Brain microvascular endothelial cell (primary cell): ENCODE measurements at regions not wholly inside any gene's neighbourhood (a gene's known extent, or its start where the extent isn't known, plus 50 kb on each side); places are given as distances from the start of the nearest gene placed in this dataset.

Experiments used
- DNase-seq: peaks from one replicate; pipeline ENCODE4 v3.0.0-alpha.2; 2020
- H3K27ac ChIP-seq: fragments of 250-450 bp; sonication (Bioruptor Pico); 2 replicates; pipeline ENCODE4 v1.5.1; 2020; ENCODE audit warnings: mild to moderate bottlenecking, moderate library complexity
- H3K27me3 ChIP-seq: fragments of 250-450 bp; sonication (Bioruptor Pico); replicated peaks from 2 replicates; pipeline ENCODE4 v1.5.1; 2020; ENCODE audit warnings: mild to moderate bottlenecking
- H3K36me3 ChIP-seq: fragments of 250-450 bp; sonication (Bioruptor Pico); replicated peaks from 2 replicates; pipeline ENCODE4 v1.5.1; 2020; ENCODE audit warnings: mild to moderate bottlenecking
- H3K4me3 ChIP-seq: 2 replicates; pipeline ENCODE4 v1.5.1; 2011; ENCODE audit warnings: low read depth, mild to moderate bottlenecking, control low read depth, low read length, moderate library complexity
- in situ Hi-C: cut with HindIII; loops from 2 replicates; pipeline ENCODE4 v1.10.0; 2017; ENCODE audit warnings: low sequenced_read_pairs, low pct_ligation_motif_present
- TF ChIP-seq, protein P1 (sequence below): IDR thresholded peaks from 2 replicates; pipeline ENCODE4 v1.5.1; 2011; ENCODE audit warnings: low read depth, mild to moderate bottlenecking, moderate library complexity, low read length, control low read depth, inconsistent platforms; ENCODE audit errors: missing control alignments

DNA sequence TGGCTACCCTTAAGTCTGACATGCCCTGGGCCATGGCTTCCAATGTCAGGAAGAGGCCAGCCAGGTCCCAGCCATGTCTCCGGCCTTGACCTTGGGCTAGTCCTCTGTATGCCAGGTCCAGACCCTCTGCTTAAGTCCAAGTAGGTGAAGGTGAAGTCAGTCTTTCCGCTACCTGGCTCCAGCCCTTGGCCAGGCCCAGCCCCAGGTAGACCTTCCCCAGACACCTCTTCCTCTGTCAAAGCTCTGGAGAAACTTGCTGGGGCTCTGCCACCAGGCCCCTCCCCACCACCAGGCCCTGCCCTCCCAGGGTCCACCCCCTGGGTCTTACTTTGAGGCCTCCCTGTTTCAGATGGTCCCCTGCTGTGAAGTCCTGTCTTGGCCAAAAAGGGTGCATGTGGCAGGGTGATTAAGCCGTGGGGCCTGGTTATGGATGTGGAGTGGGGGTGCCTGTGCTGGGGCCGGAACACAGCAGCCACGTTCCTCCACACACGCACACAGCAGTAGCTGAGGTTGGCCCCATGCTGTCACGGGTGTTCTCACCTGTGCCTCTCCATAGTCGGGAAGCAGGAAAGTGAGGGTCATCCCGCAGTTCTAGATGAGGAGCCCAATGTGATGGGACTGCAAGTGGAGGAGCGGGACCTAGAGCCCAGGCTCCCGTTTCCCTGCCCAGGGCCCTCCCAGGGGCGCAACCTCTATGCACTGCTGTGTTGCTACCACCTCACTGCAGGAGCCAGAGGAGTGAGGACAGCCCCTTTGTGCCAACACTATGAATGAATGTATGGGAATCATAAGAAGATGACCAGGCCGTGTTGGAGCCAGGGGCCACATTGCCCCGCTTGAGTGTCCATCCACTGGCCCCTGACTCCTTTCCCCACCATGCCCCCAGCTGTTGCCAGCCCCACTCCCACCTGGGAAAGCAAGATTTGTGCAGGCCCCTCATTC lies 72.2 kb downstream of the LINC01488 start:
- Histone ChIP-seq H3K27ac (no peak overlapping the region), H3K4me3 (no peak overlapping the region), H3K36me3 (no peaks in the 10 kb centered on the region), H3K27me3 (no peaks in the 10 kb centered on the region)
- no peak for DNase-seq
- TF ChIP-seq, protein P1, sequence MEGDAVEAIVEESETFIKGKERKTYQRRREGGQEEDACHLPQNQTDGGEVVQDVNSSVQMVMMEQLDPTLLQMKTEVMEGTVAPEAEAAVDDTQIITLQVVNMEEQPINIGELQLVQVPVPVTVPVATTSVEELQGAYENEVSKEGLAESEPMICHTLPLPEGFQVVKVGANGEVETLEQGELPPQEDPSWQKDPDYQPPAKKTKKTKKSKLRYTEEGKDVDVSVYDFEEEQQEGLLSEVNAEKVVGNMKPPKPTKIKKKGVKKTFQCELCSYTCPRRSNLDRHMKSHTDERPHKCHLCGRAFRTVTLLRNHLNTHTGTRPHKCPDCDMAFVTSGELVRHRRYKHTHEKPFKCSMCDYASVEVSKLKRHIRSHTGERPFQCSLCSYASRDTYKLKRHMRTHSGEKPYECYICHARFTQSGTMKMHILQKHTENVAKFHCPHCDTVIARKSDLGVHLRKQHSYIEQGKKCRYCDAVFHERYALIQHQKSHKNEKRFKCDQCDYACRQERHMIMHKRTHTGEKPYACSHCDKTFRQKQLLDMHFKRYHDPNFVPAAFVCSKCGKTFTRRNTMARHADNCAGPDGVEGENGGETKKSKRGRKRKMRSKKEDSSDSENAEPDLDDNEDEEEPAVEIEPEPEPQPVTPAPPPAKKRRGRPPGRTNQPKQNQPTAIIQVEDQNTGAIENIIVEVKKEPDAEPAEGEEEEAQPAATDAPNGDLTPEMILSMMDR, result no peak
- in situ Hi-C loops, result no loop called here

DNA sequence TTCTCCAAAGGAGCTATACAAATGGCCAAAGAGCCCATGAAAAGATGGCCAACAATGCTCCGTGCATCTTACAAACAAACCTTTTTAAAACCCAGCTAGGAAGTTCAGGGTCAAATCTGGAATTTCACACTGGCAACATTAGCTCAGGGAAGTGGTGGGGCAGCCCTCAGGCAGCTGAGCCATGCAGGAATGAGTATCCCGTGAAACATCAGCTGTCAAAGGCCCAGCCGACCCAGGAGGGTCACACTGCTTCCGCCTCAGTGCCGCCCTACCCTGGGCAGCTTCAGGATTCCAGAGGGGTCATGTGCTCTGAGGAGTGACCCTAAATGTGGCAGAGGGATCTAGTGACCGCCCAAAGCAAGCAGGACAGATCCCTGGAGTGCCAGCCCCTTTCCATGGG lies 73.4 kb downstream of the LINC01488 start:
- no peaks in the 10 kb centered on the region for H3K27me3 ChIP-seq
- H3K36me3 ChIP-seq, result no peaks in the 10 kb centered on the region
- no peak for DNase-seq
- no peak overlapping the region for H3K27ac ChIP-seq
- TF ChIP-seq, protein P1, result no peak
- no peak overlapping the region for H3K4me3 ChIP-seq
- in situ Hi-C loops, result no loop called here

DNA sequence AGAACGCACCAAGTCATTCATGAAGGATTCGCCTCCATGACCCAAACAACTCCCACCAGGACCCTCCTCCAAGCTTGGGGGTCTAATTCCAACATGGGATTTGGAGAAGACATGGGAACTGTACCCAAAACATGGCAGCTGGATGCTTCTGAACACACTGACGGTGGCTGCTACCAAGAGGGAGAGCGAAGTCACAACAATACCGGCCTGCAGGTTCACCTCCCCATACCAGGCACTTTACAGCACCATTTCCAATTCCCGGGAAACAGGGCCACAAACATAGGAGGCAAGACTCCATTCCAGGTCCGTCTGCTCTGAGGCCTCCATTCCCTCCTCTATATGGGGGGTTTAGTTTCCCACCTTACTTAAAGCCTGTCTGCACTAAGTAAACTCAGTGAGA lies 75.8 kb downstream of the LINC01488 start:
- TF ChIP-seq, protein P1, result no peak
- no peak for DNase-seq
- no peak overlapping the region for H3K4me3 ChIP-seq
- in situ Hi-C loops, result no loop called here
- H3K36me3 ChIP-seq, result no peaks in the 10 kb centered on the region
- H3K27ac ChIP-seq, result no peak overlapping the region
- H3K27me3 ChIP-seq, result no peaks in the 10 kb centered on the region

DNA sequence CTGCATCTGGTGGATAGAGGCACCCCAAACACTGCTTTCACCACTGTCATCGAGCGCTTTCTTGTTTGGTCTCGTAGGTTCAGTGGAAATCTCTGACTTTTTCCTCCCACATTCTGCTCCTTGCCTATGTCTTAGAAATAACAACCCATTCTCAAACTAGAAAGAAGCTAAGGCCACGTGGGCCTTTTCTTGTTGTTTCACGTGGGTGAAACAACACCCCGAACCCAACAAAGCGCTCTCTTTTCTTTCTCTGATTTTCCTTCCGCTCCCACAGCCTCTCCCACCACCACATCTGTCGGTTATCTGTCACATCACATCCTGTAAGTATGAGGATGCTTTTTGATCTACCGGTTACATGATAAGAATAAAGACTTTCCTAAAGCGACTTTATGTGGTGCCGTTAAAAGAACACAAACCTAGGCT lies 77.1 kb downstream of the LINC01488 start:
- in situ Hi-C loops, result no loop called here
- Histone ChIP-seq H3K27ac (no peak overlapping the region), H3K4me3 (no peak overlapping the region), H3K36me3 (no peaks in the 10 kb centered on the region), H3K27me3 (no peaks in the 10 kb centered on the region)
- DNase-seq, result no peak
- TF ChIP-seq, protein P1, result no peak

DNA sequence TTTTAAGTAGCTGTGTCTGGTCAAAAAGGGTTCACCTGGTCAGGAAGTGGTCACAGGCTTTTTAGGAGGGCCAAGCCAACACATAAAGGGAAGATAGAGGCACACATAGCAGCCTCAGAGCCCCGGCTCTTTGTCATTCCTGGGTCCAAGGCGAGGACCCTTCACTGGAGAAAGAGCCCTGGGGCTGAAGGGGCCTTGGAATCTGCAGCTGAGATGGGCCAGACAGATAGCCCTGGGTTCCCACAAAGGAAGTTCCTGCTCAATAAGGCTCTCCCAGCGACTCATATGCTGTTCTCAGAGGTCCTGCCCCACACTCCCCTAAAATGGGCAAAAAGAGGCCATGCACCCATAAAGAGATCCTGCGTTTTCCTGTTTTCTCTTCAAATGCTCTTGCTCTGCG lies 77.7 kb downstream of the LINC01488 start:
- Histone ChIP-seq H3K4me3 (no peak overlapping the region), H3K27me3 (no peaks in the 10 kb centered on the region), H3K27ac (no peak overlapping the region), H3K36me3 (no peaks in the 10 kb centered on the region)
- no peak for DNase-seq
- in situ Hi-C loops, result no loop called here
- TF ChIP-seq, protein P1, result no peak
